OCI-LY1 (cell line): ENCODE measurements at regions not wholly inside any gene's neighbourhood (a gene's known extent, or its start where the extent isn't known, plus 50 kb on each side); places are given as distances from the start of the nearest gene placed in this dataset.

Source experiments
- H2AFZ ChIP-seq: fragments of 200-600 bp; sonication (generic), shearing (Covaris generic); 2 replicates; pipeline ENCODE4 v1.6.0; 2014; ENCODE audit warnings: antibody characterized with exemption, mild to moderate bottlenecking, low read length
- H3F3A ChIP-seq: fragments of 200-600 bp; sonication (generic), shearing (Covaris generic); 2 replicates; pipeline ENCODE4 v1.6.0; 2014; ENCODE audit warnings: mild to moderate bottlenecking, antibody characterized with exemption, low read length, moderate library complexity; ENCODE audit not compliant: insufficient read depth
- H3K27ac ChIP-seq: fragments of 200-600 bp; sonication (generic); 2 replicates; pipeline ENCODE4 v1.5.1; 2014; ENCODE audit warnings: low read length, mixed run types, mild to moderate bottlenecking, low read depth; ENCODE audit not compliant: poor library complexity, severe bottlenecking
- H3K27me3 ChIP-seq: fragments of 200-600 bp; sonication (generic); 2 replicates; pipeline ENCODE4 v1.6.0; 2014; ENCODE audit warnings: antibody characterized with exemption, mild to moderate bottlenecking, low read length, moderate library complexity; ENCODE audit not compliant: insufficient read depth
- H3K36me3 ChIP-seq: fragments of 200-600 bp; sonication (generic); 2 replicates; pipeline ENCODE4 v1.6.1; 2014; ENCODE audit warnings: mild to moderate bottlenecking, antibody characterized with exemption, low read length, moderate library complexity, mixed read lengths; ENCODE audit not compliant: insufficient read depth
- H3K4me1 ChIP-seq: fragments of 200-600 bp; sonication (generic); 2 replicates; pipeline ENCODE4 v1.5.1; 2014; ENCODE audit warnings: mild to moderate bottlenecking, low read length, moderate library complexity; ENCODE audit not compliant: insufficient read depth, severe bottlenecking
- H3K4me2 ChIP-seq: fragments of 200-600 bp; sonication (generic), shearing (Covaris generic); 2 replicates; pipeline ENCODE4 v1.6.1; 2014; ENCODE audit warnings: low read length
- H3K4me3 ChIP-seq: fragments of 200-600 bp; sonication (generic); 2 replicates; pipeline ENCODE4 v1.5.1; 2014; ENCODE audit warnings: low read length, low read depth, mild to moderate bottlenecking, mixed read lengths; ENCODE audit not compliant: poor library complexity, severe bottlenecking
- H3K79me2 ChIP-seq: fragments of 200-600 bp; shearing (Covaris generic); 2 replicates; pipeline ENCODE4 v1.6.1; 2016; ENCODE audit warnings: mixed run types, low read length, mixed read lengths; ENCODE audit not compliant: insufficient read depth
- H3K9ac ChIP-seq: fragments of 200-600 bp; sonication (generic), shearing (Covaris generic); 2 replicates; pipeline ENCODE4 v1.6.1; 2014; ENCODE audit warnings: mild to moderate bottlenecking, low read length, mixed read lengths
- H3K9me2 ChIP-seq: fragments of 200-600 bp; sonication (generic), shearing (Covaris generic); 2 replicates; pipeline ENCODE4 v1.6.1; 2014; ENCODE audit warnings: low read depth, mild to moderate bottlenecking, low read length, mixed read lengths
- H3K9me3 ChIP-seq: fragments of 200-600 bp; shearing (Covaris generic); 2 replicates; pipeline ENCODE4 v1.6.1; 2014; ENCODE audit warnings: low read length, mixed read lengths
- H4K20me1 ChIP-seq: fragments of 200-600 bp; sonication (generic), shearing (Covaris generic); 2 replicates; pipeline ENCODE4 v1.6.0; 2016; ENCODE audit warnings: mild to moderate bottlenecking, low read length; ENCODE audit not compliant: insufficient read depth
- CTCF ChIP-seq: fragments of 200-600 bp; sonication (generic), shearing (Covaris generic); IDR thresholded peaks from 2 replicates; pipeline ENCODE4 v1.5.1; 2017; ENCODE audit warnings: mild to moderate bottlenecking, antibody characterized with exemption, low read length, moderate library complexity, mixed read lengths
- EZH2 ChIP-seq: fragments of 200-600 bp; sonication (generic), shearing (Covaris generic); IDR thresholded peaks from 2 replicates; pipeline ENCODE4 v1.8.0; 2017; ENCODE audit warnings: borderline replicate concordance, mixed run types, mild to moderate bottlenecking, antibody characterized with exemption, low read length, moderate library complexity, mixed read lengths

GRCh38 chr19:29017788-29018187 lies 195.2 kb downstream of the UQCRFS1 start:
- no peak overlapping the region for H3K27ac ChIP-seq
- H3K4me3 ChIP-seq, result no peak overlapping the region
- no peaks in the 10 kb centered on the region for H3K79me2 ChIP-seq
- no peaks in the 10 kb centered on the region for H3K27me3 ChIP-seq
- no peak overlapping the region for H3K9ac ChIP-seq
- no peaks in the 10 kb centered on the region for H3F3A ChIP-seq
- H3K9me3 ChIP-seq, result no peaks in the 10 kb centered on the region
- H3K9me2 ChIP-seq, result no peaks in the 10 kb centered on the region
- H4K20me1 ChIP-seq, result no peaks in the 10 kb centered on the region
- H2AFZ ChIP-seq, result no peak overlapping the region
- no peak overlapping the region for H3K4me2 ChIP-seq
- TF ChIP-seq CTCF (no peak), EZH2 (no peak)
- no peaks in the 10 kb centered on the region for H3K4me1 ChIP-seq
- H3K36me3 ChIP-seq, result no peaks in the 10 kb centered on the region

GRCh38 chr19:29016926-29017760 lies 195.8 kb downstream of the UQCRFS1 start:
- H4K20me1 ChIP-seq, result no peaks in the 10 kb centered on the region
- no peak for TF ChIP-seq CTCF
- TF ChIP-seq EZH2, result no peak

GRCh38 chr19:29016353-29016752 lies 196.6 kb downstream of the UQCRFS1 start:
- Histone ChIP-seq H3K27me3 (no peaks in the 10 kb centered on the region), H3K36me3 (no peaks in the 10 kb centered on the region), H3K9me2 (no peaks in the 10 kb centered on the region), H3K4me2 (no peak overlapping the region), H3K9me3 (no peaks in the 10 kb centered on the region), H2AFZ (no peak overlapping the region), H3K9ac (no peak overlapping the region), H3F3A (no peaks in the 10 kb centered on the region), H4K20me1 (no peaks in the 10 kb centered on the region), H3K4me3 (no peak overlapping the region), H3K79me2 (no peaks in the 10 kb centered on the region), H3K4me1 (no peaks in the 10 kb centered on the region), H3K27ac (no peak overlapping the region)
- no peak for TF ChIP-seq CTCF
- TF ChIP-seq EZH2, result no peak

More at GRCh38 chr19:29016926-29017760, 195.8 kb downstream of the UQCRFS1 start:
- Histone ChIP-seq H3K4me3 (no peak overlapping the region), H3F3A (no peaks in the 10 kb centered on the region), H3K27me3 (no peaks in the 10 kb centered on the region), H2AFZ (no peak overlapping the region), H3K9me3 (no peaks in the 10 kb centered on the region), H3K4me2 (no peak overlapping the region), H3K27ac (no peak overlapping the region), H3K4me1 (no peaks in the 10 kb centered on the region), H3K79me2 (no peaks in the 10 kb centered on the region), H3K36me3 (no peaks in the 10 kb centered on the region), H3K9me2 (no peaks in the 10 kb centered on the region), H3K9ac (no peak overlapping the region)
